ENCODE measurements at regions not wholly inside any gene's neighbourhood (a gene's known extent, or its start where the extent isn't known, plus 50 kb on each side); places are given as distances from the start of the nearest gene placed in this dataset.
"Not testable (repeated sequence)": the region's sequence is repeated elsewhere in the genome, so short reads cannot be mapped to it uniquely, and the experiment has no call there.

DNA sequence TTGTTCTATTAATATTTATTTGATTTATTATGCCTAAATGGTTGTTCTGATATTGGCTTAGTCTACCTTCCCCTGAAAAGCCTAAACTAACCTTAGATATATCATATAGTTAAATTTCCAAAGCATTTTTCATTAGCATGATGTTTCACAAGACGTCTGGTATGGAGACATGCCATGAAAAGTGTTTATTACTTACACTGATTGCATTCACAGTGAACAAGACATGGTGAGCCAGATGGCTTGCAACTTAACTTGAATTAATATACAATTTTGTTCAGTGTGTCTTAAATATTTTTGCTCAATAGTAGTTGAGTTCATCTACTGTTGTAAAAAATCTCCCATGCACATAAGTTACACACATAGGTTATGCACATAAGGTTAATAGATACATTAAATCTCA is 758.4 kb downstream of the NSUN3 start:
- TF ChIP-seq, protein P1, sequence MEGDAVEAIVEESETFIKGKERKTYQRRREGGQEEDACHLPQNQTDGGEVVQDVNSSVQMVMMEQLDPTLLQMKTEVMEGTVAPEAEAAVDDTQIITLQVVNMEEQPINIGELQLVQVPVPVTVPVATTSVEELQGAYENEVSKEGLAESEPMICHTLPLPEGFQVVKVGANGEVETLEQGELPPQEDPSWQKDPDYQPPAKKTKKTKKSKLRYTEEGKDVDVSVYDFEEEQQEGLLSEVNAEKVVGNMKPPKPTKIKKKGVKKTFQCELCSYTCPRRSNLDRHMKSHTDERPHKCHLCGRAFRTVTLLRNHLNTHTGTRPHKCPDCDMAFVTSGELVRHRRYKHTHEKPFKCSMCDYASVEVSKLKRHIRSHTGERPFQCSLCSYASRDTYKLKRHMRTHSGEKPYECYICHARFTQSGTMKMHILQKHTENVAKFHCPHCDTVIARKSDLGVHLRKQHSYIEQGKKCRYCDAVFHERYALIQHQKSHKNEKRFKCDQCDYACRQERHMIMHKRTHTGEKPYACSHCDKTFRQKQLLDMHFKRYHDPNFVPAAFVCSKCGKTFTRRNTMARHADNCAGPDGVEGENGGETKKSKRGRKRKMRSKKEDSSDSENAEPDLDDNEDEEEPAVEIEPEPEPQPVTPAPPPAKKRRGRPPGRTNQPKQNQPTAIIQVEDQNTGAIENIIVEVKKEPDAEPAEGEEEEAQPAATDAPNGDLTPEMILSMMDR (conservative IDR thresholded peaks at IDR 0.05; ENCODE audit: low read depth, low read length) = no peak
- no peak for TF ChIP-seq EZH2 (IDR thresholded peaks at IDR 0.05; ENCODE audit: borderline replicate concordance, low read depth, low read length, poor library complexity, severe bottlenecking)
- Histone ChIP-seq H3K4me3 (ENCODE audit: low read depth, low read length, poor library complexity, severe bottlenecking) (no peak overlapping the region), H3K9me3 (ENCODE audit: low read depth, low read length, poor library complexity, severe bottlenecking) (peaks cover 15% of the 10 kb centered on the region), H3K36me3 (ENCODE audit: insufficient read depth, low read length, poor library complexity, severe bottlenecking) (no peaks in the 10 kb centered on the region), H3K27me3 (replicated peaks; ENCODE audit: insufficient read depth, low read depth, low read length, poor library complexity) (no peaks in the 10 kb centered on the region), H3K4me1 (ENCODE audit: insufficient read depth, low read length, poor library complexity, severe bottlenecking) (no peaks in the 10 kb centered on the region), H3K27ac (ENCODE audit: low read depth, low read length, poor library complexity, severe bottlenecking) (no peak overlapping the region)
- intact Hi-C loops (cut with micrococcal nuclease; ENCODE audit: unreplicated experiment) = no loop called here
- ChIA-PET POLR2A (ENCODE audit: low non-redundant PET) (no interaction called here), CTCF (no interaction called here)
- BruUV-seq (replicated peaks) = no TSS peak
- DNase-seq (ENCODE audit: low spot score) = no peak

DNA sequence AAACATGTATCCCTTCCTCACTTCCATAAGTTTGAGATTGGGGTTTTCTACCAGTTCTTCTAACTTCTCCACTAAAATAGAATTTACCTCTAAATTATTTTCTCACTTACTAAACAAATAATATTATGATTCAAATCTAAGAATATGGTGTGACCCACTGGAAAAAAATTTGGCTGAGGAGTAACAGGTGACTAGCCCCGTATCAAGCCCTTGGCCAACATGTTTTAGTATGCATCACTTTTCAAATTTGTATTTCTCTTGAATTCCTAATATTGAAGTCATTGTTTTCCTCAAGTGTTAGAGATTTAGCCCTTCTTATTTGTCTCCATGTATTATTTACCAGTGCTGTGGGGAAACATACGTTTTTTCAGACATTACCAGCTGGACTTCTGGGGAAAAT is 759.4 kb downstream of the NSUN3 start:
- no TSS peak for BruUV-seq (replicated peaks)
- Histone ChIP-seq H3K4me3 (ENCODE audit: low read depth, low read length, poor library complexity, severe bottlenecking) (no peak overlapping the region), H3K9me3 (ENCODE audit: low read depth, low read length, poor library complexity, severe bottlenecking) (peaks cover 17% of the 10 kb centered on the region), H3K27ac (ENCODE audit: low read depth, low read length, poor library complexity, severe bottlenecking) (no peak overlapping the region), H3K4me1 (ENCODE audit: insufficient read depth, low read length, poor library complexity, severe bottlenecking) (no peaks in the 10 kb centered on the region), H3K27me3 (replicated peaks; ENCODE audit: insufficient read depth, low read depth, low read length, poor library complexity) (no peaks in the 10 kb centered on the region), H3K36me3 (ENCODE audit: insufficient read depth, low read length, poor library complexity, severe bottlenecking) (no peaks in the 10 kb centered on the region)
- no peak for TF ChIP-seq EZH2 (IDR thresholded peaks at IDR 0.05; ENCODE audit: borderline replicate concordance, low read depth, low read length, poor library complexity, severe bottlenecking)
- intact Hi-C loops (cut with micrococcal nuclease; ENCODE audit: unreplicated experiment) = no loop called here
- no peak for DNase-seq (ENCODE audit: low spot score)
- CTCF ChIA-PET = no interaction called here
- POLR2A ChIA-PET (ENCODE audit: low non-redundant PET) = no interaction called here

DNA sequence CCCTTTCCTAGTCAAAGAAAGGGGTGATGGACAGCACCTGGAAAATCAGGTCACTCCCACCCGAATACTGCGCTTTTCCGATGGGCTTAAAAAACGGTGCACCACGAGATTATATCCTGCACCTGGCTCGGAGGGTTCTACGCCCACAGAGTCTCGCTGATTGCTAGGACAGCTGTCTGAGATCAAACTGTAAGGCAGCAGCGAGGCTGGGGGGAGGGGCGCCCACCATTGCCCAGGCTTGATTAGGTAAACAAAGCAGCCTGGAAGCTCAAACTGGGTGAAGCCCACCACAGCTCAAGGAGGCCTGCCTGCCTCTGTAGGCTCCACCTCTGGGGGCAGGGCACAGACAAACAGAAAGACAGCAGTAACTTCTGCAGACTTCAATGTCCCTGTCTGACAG is 783.4 kb downstream of the NSUN3 start:
- BruUV-seq (replicated peaks); H3K27me3 ChIP-seq (replicated peaks; ENCODE audit: insufficient read depth, low read depth, low read length, poor library complexity); POLR2A ChIA-PET (ENCODE audit: low non-redundant PET); H3K4me3 ChIP-seq (ENCODE audit: low read depth, low read length, poor library complexity, severe bottlenecking); intact Hi-C loops (cut with micrococcal nuclease; ENCODE audit: unreplicated experiment); CTCF ChIA-PET; H3K4me1 ChIP-seq (ENCODE audit: insufficient read depth, low read length, poor library complexity, severe bottlenecking); H3K36me3 ChIP-seq (ENCODE audit: insufficient read depth, low read length, poor library complexity, severe bottlenecking); DNase-seq (ENCODE audit: low spot score); H3K27ac ChIP-seq (ENCODE audit: low read depth, low read length, poor library complexity, severe bottlenecking): not testable (repeated sequence)
- H3K9me3 ChIP-seq (ENCODE audit: low read depth, low read length, poor library complexity, severe bottlenecking) = peaks cover 20% of the 10 kb centered on the region

DNA sequence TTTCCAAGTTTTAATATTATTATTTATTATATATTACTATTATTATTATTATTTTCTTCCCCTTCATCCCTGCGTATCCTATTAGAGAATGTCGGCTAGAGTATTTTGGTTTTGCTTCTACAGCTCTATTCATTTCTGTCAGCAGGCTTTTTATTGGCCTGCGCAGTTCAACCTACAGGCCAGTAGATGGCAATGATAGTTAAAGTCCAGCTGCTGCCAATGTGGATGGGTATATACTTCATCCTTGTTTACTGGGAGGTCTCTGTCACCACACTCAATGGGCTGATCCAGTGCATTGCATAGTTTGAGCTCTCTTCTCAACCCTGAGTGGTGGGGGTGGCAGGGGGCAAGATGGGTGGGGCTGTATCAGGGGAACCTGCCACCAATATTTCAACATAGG is 799.8 kb downstream of the NSUN3 start:
- ChIA-PET CTCF (interaction anchor here (0.6 kb wide), 1 partner anchor 128 kb away, joined by 3 read pairs; no protein-coding TSS in a partner anchor), POLR2A (ENCODE audit: low non-redundant PET) (no interaction called here)
- H3K4me1 ChIP-seq (ENCODE audit: insufficient read depth, low read length, poor library complexity, severe bottlenecking) = no peaks in the 10 kb centered on the region
- no peak overlapping the region for H3K4me3 ChIP-seq (ENCODE audit: low read depth, low read length, poor library complexity, severe bottlenecking)
- peaks cover 19% of the 10 kb centered on the region for H3K9me3 ChIP-seq (ENCODE audit: low read depth, low read length, poor library complexity, severe bottlenecking)
- TF ChIP-seq, protein P1 (conservative IDR thresholded peaks at IDR 0.05; ENCODE audit: low read depth, low read length) = peak; percentile 39; the same call in 1 of the 2 replicates
- no peak for TF ChIP-seq EZH2 (IDR thresholded peaks at IDR 0.05; ENCODE audit: borderline replicate concordance, low read depth, low read length, poor library complexity, severe bottlenecking)
- no peak overlapping the region for H3K27ac ChIP-seq (ENCODE audit: low read depth, low read length, poor library complexity, severe bottlenecking)
- intact Hi-C loops (cut with micrococcal nuclease; ENCODE audit: unreplicated experiment) = no loop called here
- peak; percentile 21 for DNase-seq (ENCODE audit: low spot score)
- H3K27me3 ChIP-seq (replicated peaks; ENCODE audit: insufficient read depth, low read depth, low read length, poor library complexity) = no peaks in the 10 kb centered on the region
- BruUV-seq (replicated peaks) = no TSS peak
- H3K36me3 ChIP-seq (ENCODE audit: insufficient read depth, low read length, poor library complexity, severe bottlenecking) = no peaks in the 10 kb centered on the region

Data from A673 (cell line).